ENCODE measurements at regions not wholly inside any gene's neighbourhood (a gene's known extent, or its start where the extent isn't known, plus 50 kb on each side); places are given as distances from the start of the nearest gene placed in this dataset.

DNA sequence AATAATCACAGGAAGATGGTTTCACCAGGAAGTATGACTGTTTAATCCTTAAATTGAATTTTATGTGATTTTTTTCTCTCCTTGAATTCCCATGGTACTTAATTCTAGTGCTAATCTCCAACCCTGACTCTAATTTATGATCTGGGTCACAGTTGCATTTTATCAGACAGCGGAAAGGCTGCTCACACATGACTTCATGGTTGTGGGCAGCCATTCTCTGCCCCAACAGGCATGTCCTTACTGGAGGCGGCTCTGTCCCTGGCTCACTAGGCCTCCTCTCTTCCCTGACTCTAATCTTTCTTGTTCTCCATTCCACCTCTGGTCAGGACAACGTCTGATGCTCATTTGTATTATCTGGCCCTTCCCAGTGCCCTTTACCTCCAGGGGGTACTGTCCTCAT lies 184.4 kb downstream of the CHST1 start:
- Histone ChIP-seq H3K36me3 (ENCODE audit: low read depth, missing control alignments) (no peaks in the 10 kb centered on the region), H3K9me3 (no peaks in the 10 kb centered on the region), H3K4me1 (no peaks in the 10 kb centered on the region), H3K27me3 (no peaks in the 10 kb centered on the region), H3K27ac (no peak overlapping the region), H3K4me3 (no peak overlapping the region)
- TF ChIP-seq, protein P1, sequence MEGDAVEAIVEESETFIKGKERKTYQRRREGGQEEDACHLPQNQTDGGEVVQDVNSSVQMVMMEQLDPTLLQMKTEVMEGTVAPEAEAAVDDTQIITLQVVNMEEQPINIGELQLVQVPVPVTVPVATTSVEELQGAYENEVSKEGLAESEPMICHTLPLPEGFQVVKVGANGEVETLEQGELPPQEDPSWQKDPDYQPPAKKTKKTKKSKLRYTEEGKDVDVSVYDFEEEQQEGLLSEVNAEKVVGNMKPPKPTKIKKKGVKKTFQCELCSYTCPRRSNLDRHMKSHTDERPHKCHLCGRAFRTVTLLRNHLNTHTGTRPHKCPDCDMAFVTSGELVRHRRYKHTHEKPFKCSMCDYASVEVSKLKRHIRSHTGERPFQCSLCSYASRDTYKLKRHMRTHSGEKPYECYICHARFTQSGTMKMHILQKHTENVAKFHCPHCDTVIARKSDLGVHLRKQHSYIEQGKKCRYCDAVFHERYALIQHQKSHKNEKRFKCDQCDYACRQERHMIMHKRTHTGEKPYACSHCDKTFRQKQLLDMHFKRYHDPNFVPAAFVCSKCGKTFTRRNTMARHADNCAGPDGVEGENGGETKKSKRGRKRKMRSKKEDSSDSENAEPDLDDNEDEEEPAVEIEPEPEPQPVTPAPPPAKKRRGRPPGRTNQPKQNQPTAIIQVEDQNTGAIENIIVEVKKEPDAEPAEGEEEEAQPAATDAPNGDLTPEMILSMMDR (IDR thresholded peaks at IDR 0.05): no peak
- TF ChIP-seq POLR2A (IDR thresholded peaks at IDR 0.05): no peak
- DNase-seq: no peak
- intact Hi-C loops (cut with DNase I; ENCODE audit: low total_unique reads): no loop called here
- 87 to 90% methylated on average over 3 of the region's 3 CpGs for WGBS, 2 donors

DNA sequence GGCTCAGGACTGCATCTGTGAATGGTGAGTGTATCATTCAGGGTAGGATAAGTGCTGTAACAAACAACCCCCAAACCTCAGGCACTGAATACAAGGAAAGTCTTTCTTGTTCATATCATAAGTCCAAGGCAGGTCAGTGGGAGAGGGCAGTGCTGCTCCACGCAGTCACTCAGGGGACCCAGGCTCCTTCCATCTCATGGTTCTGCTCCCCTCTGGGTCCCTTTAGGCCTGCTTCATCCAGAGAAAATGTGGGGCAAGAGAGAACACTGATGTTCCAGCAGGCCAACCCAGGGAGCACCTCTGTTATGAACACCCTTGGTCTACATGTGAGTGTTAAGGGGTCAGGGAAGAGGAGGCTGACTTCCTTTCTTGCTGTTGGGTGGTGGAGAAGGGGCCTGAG lies 187.8 kb downstream of the CHST1 start:
- H3K27me3 ChIP-seq: no peaks in the 10 kb centered on the region
- H3K27ac ChIP-seq: no peak overlapping the region
- no peaks in the 10 kb centered on the region for H3K9me3 ChIP-seq
- H3K4me3 ChIP-seq: no peak overlapping the region
- H3K36me3 ChIP-seq (ENCODE audit: low read depth, missing control alignments): no peaks in the 10 kb centered on the region
- WGBS, 2 donors: 73 to 100% methylated on average over 1 of the region's 1 CpG
- no peak for TF ChIP-seq POLR2A (IDR thresholded peaks at IDR 0.05)
- TF ChIP-seq, protein P1 (IDR thresholded peaks at IDR 0.05): no peak
- H3K4me1 ChIP-seq: no peaks in the 10 kb centered on the region
- no peak for DNase-seq
- intact Hi-C loops (cut with DNase I; ENCODE audit: low total_unique reads): no loop called here

DNA sequence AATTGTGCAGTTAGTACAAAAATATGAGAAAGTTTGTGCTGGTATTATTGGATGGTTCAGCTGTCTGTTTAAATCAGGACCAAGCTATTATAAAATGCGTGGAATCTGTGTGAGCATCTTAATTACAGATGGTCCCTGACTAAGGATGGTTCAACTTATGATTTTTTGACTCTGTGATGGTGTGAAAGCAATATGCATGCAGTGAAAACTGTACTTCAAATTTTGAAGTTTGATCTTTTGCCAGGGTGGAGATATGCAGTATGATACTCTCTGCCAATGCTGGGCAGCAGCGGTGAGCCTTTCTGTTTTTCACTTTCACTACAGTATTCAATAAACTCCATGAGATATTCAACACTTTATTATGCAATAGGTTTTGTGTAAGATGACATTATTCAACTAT lies 189.3 kb downstream of the CHST1 start:
- TF ChIP-seq, protein P1 (IDR thresholded peaks at IDR 0.05): no peak
- TF ChIP-seq POLR2A (IDR thresholded peaks at IDR 0.05): no peak
- WGBS, 2 donors: 96 to 97% methylated on average over 2 of the region's 2 CpGs
- no peaks in the 10 kb centered on the region for H3K9me3 ChIP-seq
- no peak for DNase-seq
- no peak overlapping the region for H3K4me3 ChIP-seq
- peaks cover 1% of the 10 kb centered on the region for H3K4me1 ChIP-seq
- H3K27me3 ChIP-seq: no peaks in the 10 kb centered on the region
- no peak overlapping the region for H3K27ac ChIP-seq
- H3K36me3 ChIP-seq (ENCODE audit: low read depth, missing control alignments): no peaks in the 10 kb centered on the region
- intact Hi-C loops (cut with DNase I; ENCODE audit: low total_unique reads): no loop called here

DNA sequence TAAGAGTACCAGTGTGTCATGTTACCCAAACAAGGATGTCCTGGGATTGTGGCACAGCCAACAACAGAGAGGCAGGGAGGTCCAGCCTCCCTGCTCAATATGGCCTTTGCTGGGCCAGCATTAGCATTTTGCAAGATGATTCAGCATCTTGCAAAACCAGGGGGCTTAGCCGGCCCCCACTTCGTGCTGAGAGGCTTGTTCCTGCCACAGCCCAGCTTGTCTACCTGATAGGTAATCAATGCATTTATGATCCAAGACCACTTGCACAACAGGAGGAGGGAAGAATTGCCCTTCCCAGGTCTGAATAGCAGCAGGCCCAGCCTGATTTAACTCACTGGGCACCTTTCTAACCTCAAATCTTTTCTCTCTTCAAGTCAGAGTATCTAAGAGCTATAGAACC lies 189.0 kb upstream of the SYT13 start:
- H3K27me3 ChIP-seq: no peaks in the 10 kb centered on the region
- TF ChIP-seq POLR2A (IDR thresholded peaks at IDR 0.05): no peak
- TF ChIP-seq, protein P1 (IDR thresholded peaks at IDR 0.05): no peak
- peaks cover 11% of the 10 kb centered on the region for H3K4me1 ChIP-seq
- intact Hi-C loops (cut with DNase I; ENCODE audit: low total_unique reads): no loop called here
- 88 to 100% methylated on average over 2 of the region's 2 CpGs for WGBS, 2 donors
- no peaks in the 10 kb centered on the region for H3K9me3 ChIP-seq
- H3K4me3 ChIP-seq: no peak overlapping the region
- no peaks in the 10 kb centered on the region for H3K36me3 ChIP-seq (ENCODE audit: low read depth, missing control alignments)
- no peak overlapping the region for H3K27ac ChIP-seq
- no peak for DNase-seq

DNA sequence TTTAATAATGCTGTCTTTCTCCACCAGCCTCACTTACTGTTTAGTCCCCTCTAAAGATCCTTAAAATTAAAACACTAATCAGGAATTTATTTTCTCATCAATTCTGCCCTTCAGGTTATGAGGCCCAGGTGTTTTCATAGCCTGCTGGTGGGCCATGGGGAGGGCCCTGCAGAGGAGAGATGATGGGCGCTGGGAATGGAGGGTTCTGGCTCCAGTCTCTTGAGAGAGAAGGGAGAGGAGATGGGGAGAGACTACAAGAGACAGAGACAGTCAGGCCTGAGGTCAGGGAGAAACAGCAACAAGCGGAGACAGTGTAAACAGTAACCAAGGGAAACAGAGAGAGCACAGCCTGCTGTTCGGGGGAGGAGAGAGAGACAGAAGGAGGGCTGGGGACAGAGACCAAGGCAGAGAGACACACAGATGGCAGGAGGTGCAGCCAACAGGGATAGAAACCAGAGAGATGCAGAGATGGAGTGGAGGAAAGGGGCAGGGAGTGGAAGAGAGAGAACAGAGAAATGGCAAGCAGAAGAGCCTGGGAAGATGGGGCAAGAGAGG lies 187.3 kb upstream of the SYT13 start:
- WGBS, 2 donors: 68% methylated on average over 3 of the region's 3 CpGs
- Histone ChIP-seq H3K9me3 (no peaks in the 10 kb centered on the region), H3K36me3 (ENCODE audit: low read depth, missing control alignments) (no peaks in the 10 kb centered on the region), H3K27me3 (no peaks in the 10 kb centered on the region), H3K4me1 (peaks cover 20% of the 10 kb centered on the region), H3K27ac (no peak overlapping the region), H3K4me3 (no peak overlapping the region)
- DNase-seq: no peak
- intact Hi-C loops (cut with DNase I; ENCODE audit: low total_unique reads): no loop called here
- TF ChIP-seq, protein P1 (IDR thresholded peaks at IDR 0.05): no peak
- no peak for TF ChIP-seq POLR2A (IDR thresholded peaks at IDR 0.05)
